ENCODE measurements at regions not wholly inside any gene's neighbourhood (a gene's known extent, or its start where the extent isn't known, plus 50 kb on each side); places are given as distances from the start of the nearest gene placed in this dataset.

- CTCF ChIA-PET = interaction anchor here (0.6 to 0.8 kb wide), 3 partner anchors 140 to 1668 kb away, joined by 3 to 4 read pairs (median 3); no protein-coding TSS in a partner anchor
- Histone ChIP-seq H3K4me1 (ENCODE audit: control insufficient read depth, insufficient read depth, low read length) (no peaks in the 10 kb centered on the region), H3K36me3 (ENCODE audit: control insufficient read depth in 2 of 2, insufficient read depth in 1 of 2, low read length in 2 of 2) (no peaks in the 10 kb centered on the region), H3K4me3 (ENCODE audit: low read depth, low read length) (no peak overlapping the region), H3K27ac (ENCODE audit: extremely low read depth, low read depth, low read length) (no peak overlapping the region), H3K9me3 (ENCODE audit: control insufficient read depth, insufficient read depth, low read depth, low read length) (no peaks in the 10 kb centered on the region)
- no peak for TF ChIP-seq PBX3 (CRISPR knock-in tag; IDR thresholded peaks at IDR 0.05)
- TF ChIP-seq ZNF223 (tag by site-specific recombination; IDR thresholded peaks at IDR 0.05) = no peak
- no peak for TF ChIP-seq ZNF132 (tag by site-specific recombination; IDR thresholded peaks at IDR 0.05; ENCODE audit: borderline replicate concordance)
- TF ChIP-seq ZNF133 (tag by site-specific recombination; IDR thresholded peaks at IDR 0.05) = no peak
- TF ChIP-seq ZNF513 (tag by site-specific recombination; IDR thresholded peaks at IDR 0.05) = no peak
- no peak for TF ChIP-seq ZIC2 (tag by site-specific recombination; IDR thresholded peaks at IDR 0.05)
- POLR2A ChIA-PET = no interaction called here
Observed at GRCh38 chr20:39289316-39289715, 327.2 kb downstream of the DHX35 start.

- ChIA-PET POLR2A (no interaction called here), CTCF (interaction anchor here (1.1 kb wide), 1 partner anchor 19 kb away, joined by 4 read pairs; no protein-coding TSS in a partner anchor)
- Histone ChIP-seq H3K9me3 (ENCODE audit: control insufficient read depth, insufficient read depth, low read depth, low read length) (no peaks in the 10 kb centered on the region), H3K36me3 (ENCODE audit: control insufficient read depth in 2 of 2, insufficient read depth in 1 of 2, low read length in 2 of 2) (no peaks in the 10 kb centered on the region), H3K4me3 (ENCODE audit: low read depth, low read length) (no peak overlapping the region), H3K27ac (ENCODE audit: extremely low read depth, low read depth, low read length) (no peak overlapping the region), H3K4me1 (ENCODE audit: control insufficient read depth, insufficient read depth, low read length) (no peaks in the 10 kb centered on the region)
- no peak for TF ChIP-seq KLF17 (tag by site-specific recombination; IDR thresholded peaks at IDR 0.05)
Observed at GRCh38 chr20:39283464-39283863, 321.3 kb downstream of the DHX35 start.

- Histone ChIP-seq H3K4me1 (ENCODE audit: control insufficient read depth, insufficient read depth, low read length) (no peaks in the 10 kb centered on the region), H3K9me3 (ENCODE audit: control insufficient read depth, insufficient read depth, low read depth, low read length) (no peaks in the 10 kb centered on the region), H3K27ac (ENCODE audit: extremely low read depth, low read depth, low read length) (no peak overlapping the region), H3K4me3 (ENCODE audit: low read depth, low read length) (no peak overlapping the region), H3K36me3 (ENCODE audit: control insufficient read depth in 2 of 2, insufficient read depth in 1 of 2, low read length in 2 of 2) (no peaks in the 10 kb centered on the region)
- CTCF ChIA-PET = interaction anchor here (1.1 kb wide), 1 partner anchor 18 kb away, joined by 4 read pairs; no protein-coding TSS in a partner anchor
- POLR2A ChIA-PET = no interaction called here
- TF ChIP-seq ZNF148 (tag by site-specific recombination; IDR thresholded peaks at IDR 0.05; ENCODE audit: borderline replicate concordance) = no peak
- no peak for TF ChIP-seq ZBTB6 (tag by site-specific recombination; IDR thresholded peaks at IDR 0.05)
- peak; percentile 58; the same call in 1 of the 2 replicates for TF ChIP-seq ZNF423 (tag by site-specific recombination; IDR thresholded peaks at IDR 0.05)
- no peak for TF ChIP-seq YY2 (tag by site-specific recombination; IDR thresholded peaks at IDR 0.05)
- peak; percentile 22; the same call in 1 of the 2 replicates for TF ChIP-seq ZBTB21 (tag by site-specific recombination; IDR thresholded peaks at IDR 0.05)
- peak; percentile 33; the same call in 1 of the 2 replicates for TF ChIP-seq ZNF600 (tag by site-specific recombination; IDR thresholded peaks at IDR 0.05)
- TF ChIP-seq ZFP69B (tag by site-specific recombination; IDR thresholded peaks at IDR 0.05) = no peak
- TF ChIP-seq PRDM10 (tag by site-specific recombination; IDR thresholded peaks at IDR 0.05) = no peak
- TF ChIP-seq ZBTB17 (tag by site-specific recombination; IDR thresholded peaks at IDR 0.05) = 0 out of 2 replicates have a peak, but pooled peaks have one; percentile 22
- TF ChIP-seq ZNF561 (tag by site-specific recombination; IDR thresholded peaks at IDR 0.05; ENCODE audit: borderline replicate concordance) = no peak
- TF ChIP-seq ZNF610 (tag by site-specific recombination; IDR thresholded peaks at IDR 0.05; ENCODE audit: borderline replicate concordance) = no peak
- no peak for TF ChIP-seq ZNF366 (tag by site-specific recombination; conservative IDR thresholded peaks at IDR 0.05)
- TF ChIP-seq ZFHX2 (tag by site-specific recombination; conservative IDR thresholded peaks at IDR 0.05) = peak; percentile 42; the same call in 1 of the 2 replicates
Observed at GRCh38 chr20:39282619-39283092, 320.5 kb downstream of the DHX35 start.

Data from HEK293 (cell line).